Osteocyte (in vitro differentiated cells): ENCODE measurements at regions not wholly inside any gene's neighbourhood (a gene's known extent, or its start where the extent isn't known, plus 50 kb on each side); places are given as distances from the start of the nearest gene placed in this dataset.

ENCODE experiments used
- DNase-seq: peaks from one replicate; pipeline ENCODE4 v3.0.0; 2021; ENCODE audit warnings: mixed read lengths; ENCODE audit not compliant: unreplicated experiment; ENCODE audit errors: extremely low spot score
- H3K27ac Mint-ChIP-seq: one replicate; pipeline ENCODE4 v1.8.0; 2021; ENCODE audit warnings: mild to moderate bottlenecking, mixed read lengths; ENCODE audit not compliant: unreplicated experiment
- H3K27me3 Mint-ChIP-seq: one replicate; pipeline ENCODE4 v1.8.0; 2021; ENCODE audit warnings: mixed read lengths; ENCODE audit not compliant: unreplicated experiment
- H3K36me3 Mint-ChIP-seq: one replicate; pipeline ENCODE4 v1.8.0; 2021; ENCODE audit warnings: mixed read lengths; ENCODE audit not compliant: unreplicated experiment
- H3K4me1 Mint-ChIP-seq: one replicate; pipeline ENCODE4 v1.8.0; 2021; ENCODE audit warnings: mixed read lengths; ENCODE audit not compliant: unreplicated experiment
- H3K4me3 Mint-ChIP-seq: one replicate; pipeline ENCODE4 v1.8.0; 2021; ENCODE audit warnings: mild to moderate bottlenecking, moderate library complexity, mixed read lengths; ENCODE audit not compliant: unreplicated experiment
- H3K9me3 Mint-ChIP-seq: one replicate; pipeline ENCODE4 v1.8.0; 2021; ENCODE audit warnings: mixed read lengths; ENCODE audit not compliant: unreplicated experiment
- CTCF ChIP-seq: fragments of 200-600 bp; sonication (generic); IDR thresholded peaks from 2 replicates; pipeline ENCODE4 v1.5.0; 2021; ENCODE audit warnings: antibody characterized with exemption, mild to moderate bottlenecking, moderate library complexity

DNA sequence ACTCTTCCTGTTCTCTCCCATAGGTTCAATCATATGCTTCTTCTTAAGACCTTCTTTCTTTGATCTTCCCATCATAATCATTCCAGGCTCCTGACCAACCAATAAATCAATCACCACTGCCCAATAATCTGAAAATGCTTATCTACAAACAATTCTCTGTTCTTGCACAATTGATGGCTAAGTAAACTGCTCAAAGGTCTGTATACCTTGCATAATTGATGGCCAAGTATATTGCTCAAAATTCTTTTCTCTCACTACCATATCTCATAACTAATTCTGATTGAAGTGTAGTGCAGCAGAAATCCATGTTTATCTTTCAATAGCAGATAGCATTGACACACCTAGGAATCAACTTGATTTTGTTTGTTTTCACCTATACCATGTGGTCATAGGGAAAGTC, 83.4 kb upstream of the EPHA6 start:
- peaks cover 3% of the 10 kb centered on the region for H3K9me3 Mint-ChIP-seq
- no peak overlapping the region for H3K4me3 Mint-ChIP-seq
- no peak overlapping the region for H3K27ac Mint-ChIP-seq
- no peak for TF ChIP-seq CTCF
- no peaks in the 10 kb centered on the region for H3K27me3 Mint-ChIP-seq
- peaks cover 4% of the 10 kb centered on the region for H3K4me1 Mint-ChIP-seq
- no peaks in the 10 kb centered on the region for H3K36me3 Mint-ChIP-seq
- no peak for DNase-seq

GRCh38 chr3:96734273-96735009, 80.0 kb upstream of the EPHA6 start:
- Mint-ChIP-seq H3K36me3 (no peaks in the 10 kb centered on the region), H3K4me3 (no peak overlapping the region), H3K27ac (no peak overlapping the region), H3K4me1 (peaks cover 4% of the 10 kb centered on the region), H3K9me3 (peaks cover 3% of the 10 kb centered on the region), H3K27me3 (no peaks in the 10 kb centered on the region)
- DNase-seq: no peak
- TF ChIP-seq CTCF: no peak

DNA sequence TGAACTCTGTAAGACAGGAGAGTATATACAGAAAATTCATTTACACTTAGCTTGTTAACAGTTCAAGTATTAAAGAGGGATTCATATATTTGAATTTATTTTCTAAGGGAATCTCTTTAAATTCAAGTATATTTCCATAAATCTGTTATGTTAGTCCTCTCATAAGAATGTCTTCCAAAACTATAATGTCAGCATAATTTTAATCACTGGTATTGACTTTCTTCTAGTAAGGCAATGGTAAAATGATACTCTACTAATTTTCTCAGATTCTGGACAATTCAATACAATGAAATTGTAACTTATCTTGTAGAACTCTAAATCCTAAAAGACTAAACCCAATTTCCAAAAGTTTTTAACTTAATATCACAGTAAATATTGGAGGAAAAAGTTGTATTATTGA, 66.3 kb upstream of the EPHA6 start:
- Mint-ChIP-seq H3K27me3 (peaks cover 3% of the 10 kb centered on the region), H3K4me3 (no peak overlapping the region), H3K27ac (no peak overlapping the region), H3K9me3 (no peaks in the 10 kb centered on the region), H3K4me1 (no peaks in the 10 kb centered on the region), H3K36me3 (no peaks in the 10 kb centered on the region)
- TF ChIP-seq CTCF: no peak
- DNase-seq: no peak

DNA sequence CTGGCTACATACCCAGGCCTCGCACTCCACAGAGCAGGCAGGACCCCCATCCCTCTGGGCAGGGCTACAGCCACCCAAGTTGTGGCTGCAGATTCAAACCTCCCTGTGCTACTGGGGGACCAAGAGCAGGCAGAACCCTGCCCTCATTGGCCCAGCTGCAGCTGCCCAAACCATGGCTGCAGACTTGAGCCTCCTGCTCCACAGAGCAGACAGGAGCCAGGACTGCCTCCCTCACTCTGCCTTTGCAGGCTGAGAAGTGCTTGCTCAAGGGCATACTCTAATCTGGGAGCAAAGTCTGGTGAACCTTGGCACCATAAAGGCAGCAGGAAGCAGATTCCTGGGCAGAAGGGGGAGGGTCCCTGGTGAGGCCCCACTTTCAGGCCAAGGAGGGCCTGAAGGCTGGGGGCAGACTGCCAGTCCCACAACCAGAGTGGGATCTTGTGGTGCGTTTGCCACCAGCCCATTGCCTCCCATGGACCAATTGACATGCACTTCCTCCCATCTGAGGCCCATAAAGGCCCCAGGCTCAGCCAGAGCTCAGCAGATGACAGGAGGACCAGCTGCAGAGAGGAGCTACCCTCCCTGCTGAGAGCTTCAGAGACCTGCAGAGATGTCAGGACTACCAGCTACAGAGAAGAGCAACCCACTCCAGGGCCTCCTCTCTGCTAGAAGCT, 64.2 kb upstream of the EPHA6 start:
- H3K4me1 Mint-ChIP-seq: no peaks in the 10 kb centered on the region
- H3K27ac Mint-ChIP-seq: no peak overlapping the region
- no peak overlapping the region for H3K4me3 Mint-ChIP-seq
- H3K27me3 Mint-ChIP-seq: peaks cover 3% of the 10 kb centered on the region
- no peak for TF ChIP-seq CTCF
- no peaks in the 10 kb centered on the region for H3K9me3 Mint-ChIP-seq
- H3K36me3 Mint-ChIP-seq: no peaks in the 10 kb centered on the region
- no peak for DNase-seq

- Mint-ChIP-seq H3K27me3 (peaks cover 3% of the 10 kb centered on the region), H3K4me1 (no peaks in the 10 kb centered on the region), H3K9me3 (no peaks in the 10 kb centered on the region), H3K4me3 (no peak overlapping the region), H3K36me3 (no peaks in the 10 kb centered on the region), H3K27ac (no peak overlapping the region)
- DNase-seq: no peak
- TF ChIP-seq CTCF: no peak
Observed at GRCh38 chr3:96753124-96753523, 61.3 kb upstream of the EPHA6 start.
